ENCODE measurements at regions not wholly inside any gene's neighbourhood (a gene's known extent, or its start where the extent isn't known, plus 50 kb on each side); places are given as distances from the start of the nearest gene placed in this dataset.
"Not testable (repeated sequence)": the region's sequence is repeated elsewhere in the genome, so short reads cannot be mapped to it uniquely, and the experiment has no call there.

GRCh38 chr5:50501491-50502228 lies 60.6 kb upstream of the EMB start:
- TF ChIP-seq CTCF (IDR thresholded peaks at IDR 0.05) (no peak), POLR2AphosphoS5 (IDR thresholded peaks at IDR 0.05) (no peak), EP300 (IDR thresholded peaks at IDR 0.05; ENCODE audit: low read depth) (no peak), POLR2A (IDR thresholded peaks at IDR 0.05) (no peak)
- Histone ChIP-seq H3K4me3 (no peak overlapping the region), H3K27me3 (no peaks in the 10 kb centered on the region), H3K9me3 (no peaks in the 10 kb centered on the region), H3K4me1 (no peaks in the 10 kb centered on the region), H3K36me3 (no peaks in the 10 kb centered on the region), H3K27ac (no peak overlapping the region)
- intact Hi-C loops (cut with DNase I; ENCODE audit: low total_unique reads) = no loop called here
- in situ Hi-C loops (cut with MboI; ENCODE audit: low pct_ligation_motif_present in 1 of 4, low pct_unique_long_range_greater_than_20kb in 1 of 4, low sequenced_read_pairs in 3 of 4) = no loop called here
- WGBS, 2 donors (ENCODE audit: low coverage in 1 of 2) = 41 to 65% methylated on average over 2 of the region's 2 CpGs
- no peak for DNase-seq

- intact Hi-C loops (cut with DNase I; ENCODE audit: low total_unique reads); H3K9me3 ChIP-seq; H3K27ac ChIP-seq; H3K4me1 ChIP-seq; in situ Hi-C loops (cut with MboI; ENCODE audit: low pct_ligation_motif_present in 1 of 4, low pct_unique_long_range_greater_than_20kb in 1 of 4, low sequenced_read_pairs in 3 of 4); H3K4me3 ChIP-seq; DNase-seq; H3K36me3 ChIP-seq; H3K27me3 ChIP-seq: not testable (repeated sequence)
- peak in 3 of 5 experiments; percentile 21 to 35 (median 25) for TF ChIP-seq CTCF (IDR thresholded peaks at IDR 0.05)
These were observed 72.0 kb upstream of the EMB start for GRCh38 chr5:50513028-50513457.

- H3K27ac ChIP-seq; H3K9me3 ChIP-seq; H3K4me1 ChIP-seq; H3K36me3 ChIP-seq; intact Hi-C loops (cut with DNase I; ENCODE audit: low total_unique reads); H3K27me3 ChIP-seq; in situ Hi-C loops (cut with MboI; ENCODE audit: low pct_ligation_motif_present in 1 of 4, low pct_unique_long_range_greater_than_20kb in 1 of 4, low sequenced_read_pairs in 3 of 4); H3K4me3 ChIP-seq; DNase-seq: not testable (repeated sequence)
These were observed 80.0 kb upstream of the EMB start for GRCh38 chr5:50521060-50521459.

- H3K27ac ChIP-seq; H3K4me1 ChIP-seq; H3K4me3 ChIP-seq; H3K9me3 ChIP-seq; H3K36me3 ChIP-seq; intact Hi-C loops (cut with DNase I; ENCODE audit: low total_unique reads); DNase-seq; in situ Hi-C loops (cut with MboI; ENCODE audit: low pct_ligation_motif_present in 1 of 4, low pct_unique_long_range_greater_than_20kb in 1 of 4, low sequenced_read_pairs in 3 of 4); H3K27me3 ChIP-seq: not testable (repeated sequence)
- WGBS, 2 donors (ENCODE audit: low coverage in 1 of 2) = 57 to 68% methylated on average over 3 of the region's 3 CpGs
These were observed 86.5 kb upstream of the EMB start for GRCh38 chr5:50527514-50528060.

GRCh38 chr5:50535393-50535792 lies 94.3 kb upstream of the EMB start:
- no peaks in the 10 kb centered on the region for H3K4me1 ChIP-seq
- in situ Hi-C loops (cut with MboI; ENCODE audit: low pct_ligation_motif_present in 1 of 4, low pct_unique_long_range_greater_than_20kb in 1 of 4, low sequenced_read_pairs in 3 of 4) (no loop called here), intact Hi-C loops (cut with DNase I; ENCODE audit: low total_unique reads) (no loop called here)
- no peaks in the 10 kb centered on the region for H3K36me3 ChIP-seq
- H3K27ac ChIP-seq = no peak overlapping the region
- TF ChIP-seq POLR2AphosphoS5 (IDR thresholded peaks at IDR 0.05) (no peak), CTCF (IDR thresholded peaks at IDR 0.05) (no peak), EP300 (IDR thresholded peaks at IDR 0.05; ENCODE audit: low read depth) (no peak), POLR2A (IDR thresholded peaks at IDR 0.05) (no peak)
- H3K4me3 ChIP-seq = no peak overlapping the region
- H3K27me3 ChIP-seq = no peaks in the 10 kb centered on the region
- no peak for DNase-seq
- no peaks in the 10 kb centered on the region for H3K9me3 ChIP-seq
- WGBS, 2 donors (ENCODE audit: low coverage in 1 of 2) = 70 to 78% methylated on average over 3 to 6 of the region's 6 CpGs

- in situ Hi-C loops (cut with MboI; ENCODE audit: low pct_ligation_motif_present in 1 of 4, low pct_unique_long_range_greater_than_20kb in 1 of 4, low sequenced_read_pairs in 3 of 4); H3K4me3 ChIP-seq; H3K9me3 ChIP-seq; H3K36me3 ChIP-seq; H3K4me1 ChIP-seq; H3K27me3 ChIP-seq; H3K27ac ChIP-seq; DNase-seq; intact Hi-C loops (cut with DNase I; ENCODE audit: low total_unique reads): not testable (repeated sequence)
- 52 to 67% methylated on average over 1 of the region's 1 CpG for WGBS, 2 donors (ENCODE audit: low coverage in 1 of 2)
These were observed 96.4 kb upstream of the EMB start for GRCh38 chr5:50537534-50537933.
